ENCODE measurements at regions not wholly inside any gene's neighbourhood (a gene's known extent, or its start where the extent isn't known, plus 50 kb on each side); places are given as distances from the start of the nearest gene placed in this dataset.

GRCh38 chr14:53836551-53836950 is 120.1 kb downstream of the BMP4 start:
- POLR2A ChIA-PET, result no interaction called here
- no peak for DNase-seq (ENCODE audit: extremely low spot score)
- no peak for TF ChIP-seq CTCF (IDR thresholded peaks at IDR 0.05; ENCODE audit: control extremely low read depth, extremely low read depth, low read depth, missing control alignments)
- CTCF ChIA-PET, result interaction anchor here (0.9 kb wide), 1 partner anchor 16 kb away, joined by 3 read pairs; no protein-coding TSS in a partner anchor

DNA sequence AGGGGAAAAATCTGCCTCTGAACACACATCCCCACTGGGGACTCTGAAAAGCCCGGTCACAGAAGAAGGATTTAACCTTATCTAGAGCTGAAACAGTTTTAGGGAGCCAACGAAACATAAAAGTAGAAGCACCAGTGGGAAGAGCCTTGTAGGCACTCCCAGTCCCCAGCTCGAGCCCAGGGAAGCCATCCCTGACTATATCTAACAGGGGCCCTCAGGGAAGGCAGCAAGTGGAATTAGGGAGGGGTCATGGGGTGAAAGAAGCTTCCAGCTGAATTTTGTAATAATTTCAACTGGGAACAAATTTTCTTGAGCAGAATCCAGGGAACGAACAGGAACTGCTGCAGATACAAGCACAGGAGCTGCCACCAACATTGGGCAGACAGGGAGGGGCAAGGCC is 127.8 kb downstream of the BMP4 start:
- ChIA-PET POLR2A (no interaction called here), CTCF (interaction anchor here (0.9 to 1.6 kb wide), 6 partner anchors 9 to 24 kb away, joined by 3 to 5 read pairs (median 4); no protein-coding TSS in a partner anchor)
- TF ChIP-seq CTCF (IDR thresholded peaks at IDR 0.05; ENCODE audit: control extremely low read depth, extremely low read depth, low read depth, missing control alignments), result no peak

GRCh38 chr14:53824061-53824460 is 132.6 kb downstream of the BMP4 start:
- DNase-seq (ENCODE audit: extremely low spot score), result no peak
- no peak for TF ChIP-seq CTCF (IDR thresholded peaks at IDR 0.05; ENCODE audit: control extremely low read depth, extremely low read depth, low read depth, missing control alignments)
- CTCF ChIA-PET, result interaction anchor here (0.9 to 1.1 kb wide), 3 partner anchors 11 to 60 kb away, joined by 3 to 5 read pairs (median 4); no protein-coding TSS in a partner anchor
- POLR2A ChIA-PET, result no interaction called here

More for the DNA sequence above, 127.8 kb downstream of the BMP4 start:
- no peak for DNase-seq (ENCODE audit: extremely low spot score)

- DNase-seq (ENCODE audit: extremely low spot score), result no peak
- ChIA-PET CTCF (no interaction called here), POLR2A (no interaction called here)
- TF ChIP-seq CTCF (IDR thresholded peaks at IDR 0.05; ENCODE audit: control extremely low read depth, extremely low read depth, low read depth, missing control alignments), result no peak
Observed at GRCh38 chr14:53814392-53814791, 142.2 kb downstream of the BMP4 start.

- POLR2A ChIA-PET, result no interaction called here
- no peak for DNase-seq (ENCODE audit: extremely low spot score)
- TF ChIP-seq CTCF (IDR thresholded peaks at IDR 0.05; ENCODE audit: control extremely low read depth, extremely low read depth, low read depth, missing control alignments), result no peak
- CTCF ChIA-PET, result no interaction called here
Observed at GRCh38 chr14:53810221-53810620, 146.4 kb downstream of the BMP4 start.

DNA sequence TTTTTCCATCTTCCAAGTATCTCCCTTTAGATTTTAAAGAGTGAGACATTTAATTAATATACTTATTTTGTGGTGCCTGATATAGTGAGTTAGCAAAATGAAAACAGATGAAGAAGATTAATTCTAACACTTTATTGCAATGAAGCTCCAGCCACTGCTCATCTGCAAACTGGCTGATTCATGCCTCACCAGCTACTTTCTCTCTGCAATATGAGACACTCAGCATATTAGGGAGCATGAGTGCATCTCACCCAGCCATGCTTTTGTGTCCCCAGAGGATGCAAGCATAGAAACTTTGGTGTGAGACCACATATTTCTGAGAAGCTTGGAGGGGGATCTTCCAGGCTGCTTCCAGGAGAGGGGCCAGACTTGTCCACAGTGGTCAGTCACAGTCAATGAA is 148.6 kb downstream of the BMP4 start:
- ChIA-PET CTCF (interaction anchor here (1.2 to 1.7 kb wide), 4 partner anchors 8 to 28 kb away, joined by 3 to 6 read pairs (median 4); no protein-coding TSS in a partner anchor), POLR2A (no interaction called here)
- no peak for TF ChIP-seq CTCF (IDR thresholded peaks at IDR 0.05; ENCODE audit: control extremely low read depth, extremely low read depth, low read depth, missing control alignments)
- DNase-seq (ENCODE audit: extremely low spot score), result no peak

All from GM10248 (cell line).